NCI-H1436 (cell line): ENCODE measurements at regions not wholly inside any gene's neighbourhood (a gene's known extent, or its start where the extent isn't known, plus 50 kb on each side); places are given as distances from the start of the nearest gene placed in this dataset.

Source experiments
- DNase-seq: peaks from one replicate; lab custom pipeline; 2025; lab: John Stamatoyannopoulos, UW

GRCh38 chr10:69716711-69717560 lies 84.8 kb upstream of the COL13A1 start:
- peak; percentile 55 for DNase-seq

GRCh38 chr10:69718951-69719350 lies 82.8 kb upstream of the COL13A1 start:
- no peak for DNase-seq

GRCh38 chr10:69721690-69722310 lies 79.9 kb upstream of the COL13A1 start:
- no peak for DNase-seq

- no peak for DNase-seq
Measured at GRCh38 chr10:69723653-69724052, 78.1 kb upstream of the COL13A1 start.

GRCh38 chr10:69726850-69727249 lies 74.9 kb upstream of the COL13A1 start:
- DNase-seq = no peak

GRCh38 chr10:69728335-69728870 lies 73.3 kb upstream of the COL13A1 start:
- no peak for DNase-seq

GRCh38 chr10:69729326-69730048 lies 72.2 kb upstream of the COL13A1 start:
- no peak for DNase-seq

GRCh38 chr10:69730251-69731156 lies 71.2 kb upstream of the COL13A1 start:
- DNase-seq = no peak

- no peak for DNase-seq
Measured at GRCh38 chr10:69731184-69731583, 70.5 kb upstream of the COL13A1 start.

- no peak for DNase-seq
Measured at GRCh38 chr10:69731698-69732097, 70.0 kb upstream of the COL13A1 start.

GRCh38 chr10:69732147-69732825 lies 69.4 kb upstream of the COL13A1 start:
- DNase-seq = no peak

- no peak for DNase-seq
Measured at GRCh38 chr10:69732826-69733150, 68.9 kb upstream of the COL13A1 start.

- DNase-seq = no peak
Measured at GRCh38 chr10:69733791-69734261, 67.9 kb upstream of the COL13A1 start.

- DNase-seq = no peak
Measured at GRCh38 chr10:69734416-69734796, 67.3 kb upstream of the COL13A1 start.

- no peak for DNase-seq
Measured at GRCh38 chr10:69734797-69735468, 66.8 kb upstream of the COL13A1 start.

- DNase-seq = no peak
Measured at GRCh38 chr10:69736886-69737641, 64.6 kb upstream of the COL13A1 start.

- no peak for DNase-seq
Measured at GRCh38 chr10:69738071-69738470, 63.6 kb upstream of the COL13A1 start.

GRCh38 chr10:69738858-69739435 lies 62.8 kb upstream of the COL13A1 start:
- no peak for DNase-seq

GRCh38 chr10:69739634-69740033 lies 62.1 kb upstream of the COL13A1 start:
- DNase-seq = no peak
